ENCODE measurements at regions not wholly inside any gene's neighbourhood (a gene's known extent, or its start where the extent isn't known, plus 50 kb on each side); places are given as distances from the start of the nearest gene placed in this dataset.

- TF ChIP-seq CTCF (IDR thresholded peaks at IDR 0.05; ENCODE audit: extremely low read depth in 1 of 2, insufficient read depth in 1 of 2, low read depth in 1 of 2, low read length in 2 of 2) (no peak), MAX (IDR thresholded peaks at IDR 0.05; ENCODE audit: insufficient read depth, insufficient read length) (no peak), POLR2AphosphoS5 (IDR thresholded peaks at IDR 0.05; ENCODE audit: insufficient read depth, low read depth, low read length) (no peak), POLR2A (IDR thresholded peaks at IDR 0.05; ENCODE audit: low read depth, low read length) (no peak), MYC (IDR thresholded peaks at IDR 0.05; ENCODE audit: low read depth, low read length) (no peak), EZH2 (IDR thresholded peaks at IDR 0.05; ENCODE audit: borderline replicate concordance, low read depth, low read length, severe bottlenecking) (no peak), FOS (IDR thresholded peaks at IDR 0.05; ENCODE audit: borderline replicate concordance, insufficient read depth, low read length) (no peak), GATA2 (IDR thresholded peaks at IDR 0.05; ENCODE audit: insufficient read depth, insufficient read length, low read depth, low read length) (no peak)
Observed at GRCh38 chr9:126754436-126755316, 50.2 kb upstream of the ZBTB43 start.
